Left renal cortex interstitium (tissue), 4 donors: ENCODE measurements at regions not wholly inside any gene's neighbourhood (a gene's known extent, or its start where the extent isn't known, plus 50 kb on each side); places are given as distances from the start of the nearest gene placed in this dataset.
"Not testable (repeated sequence)": the region's sequence is repeated elsewhere in the genome, so short reads cannot be mapped to it uniquely, and the experiment has no call there.

ENCODE experiments used
- DNase-seq, 4 donors: peaks; one replicate each; pipeline ENCODE4 v3.0.0-alpha.2; 2013; ENCODE audit warnings: low read depth in 4 of 4, low spot score in 2 of 4, missing footprints in 1 of 4

DNA sequence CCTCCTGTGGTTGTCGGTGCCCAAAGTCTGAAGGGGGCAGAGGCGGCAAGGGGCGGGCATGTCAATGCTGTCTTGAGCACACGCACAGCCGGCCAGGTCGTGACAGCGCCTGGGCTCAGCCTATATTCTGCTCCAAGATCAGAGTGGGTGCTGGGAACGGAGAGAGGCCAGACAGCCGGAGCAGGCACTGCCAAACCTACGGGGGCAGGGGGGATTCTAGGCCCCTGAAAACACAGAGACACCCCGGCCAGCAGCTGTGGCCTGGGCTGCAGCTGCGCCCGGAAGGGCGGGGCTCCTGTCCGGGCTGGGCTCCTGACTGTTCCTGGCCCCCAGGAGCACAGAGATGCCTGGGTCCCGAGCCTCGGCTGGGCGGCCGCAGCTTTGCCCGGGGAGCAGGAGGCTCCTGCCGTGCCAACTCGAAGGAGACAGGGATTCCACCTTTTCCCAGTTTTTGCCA, 2662.9 kb upstream of the PCDH20 start:
- DNase-seq = no peak

GRCh38 chr13:64078025-64078424, 2662.4 kb upstream of the PCDH20 start:
- DNase-seq = no peak

- not testable (repeated sequence) for DNase-seq
Measured at GRCh38 chr13:64077132-64077835, 2661.6 kb upstream of the PCDH20 start.

DNA sequence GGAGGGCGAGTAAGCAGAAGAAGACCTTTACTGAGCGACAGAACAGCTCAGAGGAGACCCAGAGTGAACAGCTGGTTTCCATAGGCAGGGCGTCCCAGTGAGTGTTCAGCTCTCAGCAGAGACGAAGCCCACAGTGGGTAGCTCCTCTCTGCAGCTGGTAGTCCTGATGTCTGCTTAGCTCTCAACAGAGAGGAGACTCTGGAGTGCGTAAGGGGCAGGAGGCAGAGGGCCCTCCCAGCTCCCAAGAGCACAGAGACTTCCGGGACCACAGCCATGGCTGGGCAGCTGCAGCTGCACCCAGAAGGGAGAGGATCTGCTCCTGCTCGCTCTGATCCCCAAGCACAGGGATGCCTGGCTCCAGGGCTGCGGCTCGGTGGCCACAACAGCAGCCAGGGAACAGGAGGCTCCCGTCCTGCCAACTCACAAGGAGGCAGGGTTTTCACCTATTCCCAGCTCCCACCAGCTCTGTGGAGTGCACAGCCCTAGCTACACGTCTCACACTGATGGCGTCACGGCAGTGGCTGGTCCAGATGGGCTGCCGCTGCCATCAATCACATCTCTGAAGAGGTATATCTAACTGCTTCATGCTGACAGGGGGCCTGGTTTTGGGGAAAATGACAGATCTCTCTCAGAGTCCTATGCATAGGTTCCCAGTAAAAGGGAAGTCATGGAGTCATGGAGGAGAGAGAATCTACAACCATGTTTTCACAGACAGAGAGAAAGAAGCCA, 2660.1 kb upstream of the PCDH20 start:
- no peak for DNase-seq

DNA sequence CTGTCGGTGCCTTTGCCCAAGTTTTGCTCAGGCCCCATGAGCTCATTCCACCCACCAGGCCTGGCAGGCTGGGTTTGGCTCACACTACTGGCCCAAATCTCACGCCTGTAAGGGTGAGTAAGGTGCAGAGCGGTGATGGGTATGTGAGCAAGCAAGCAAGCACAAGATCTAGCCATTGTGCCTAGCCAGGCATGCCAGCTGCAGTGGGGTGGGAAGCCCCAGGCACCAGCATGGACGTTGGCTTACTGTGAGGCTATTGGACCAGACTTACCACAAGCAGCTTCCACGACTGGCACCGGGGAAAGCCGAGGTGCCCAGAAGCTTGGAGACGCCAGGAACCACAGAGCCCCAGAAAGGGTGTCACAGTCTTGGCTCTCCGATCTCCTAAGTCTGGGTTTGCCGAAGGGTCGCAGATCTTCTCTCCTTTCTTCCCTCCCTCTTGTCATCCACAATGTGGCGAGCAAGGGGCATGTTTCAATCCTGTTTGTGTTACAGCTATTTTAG, 2659.4 kb upstream of the PCDH20 start:
- DNase-seq = no peak

DNA sequence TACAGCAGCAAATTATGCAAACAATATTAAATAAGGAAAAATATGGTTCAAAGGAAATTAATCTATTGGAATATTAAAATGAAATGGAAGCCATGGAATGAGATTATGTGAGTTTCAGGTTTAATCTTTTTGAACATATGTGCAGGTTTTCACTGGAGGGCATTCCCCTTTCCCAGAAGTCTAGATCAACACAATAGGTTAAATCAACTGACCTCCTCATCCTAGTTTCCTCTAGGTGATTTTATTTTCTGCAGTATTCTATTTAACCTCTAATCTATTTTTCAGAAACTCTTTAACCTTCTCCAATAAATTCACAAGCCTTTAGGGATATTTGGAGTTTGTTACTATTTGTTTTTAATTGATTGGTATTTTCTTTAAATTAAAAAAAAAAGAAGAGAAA, 2657.6 kb upstream of the PCDH20 start:
- DNase-seq = no peak

GRCh38 chr13:64071352-64071751, 2655.7 kb upstream of the PCDH20 start:
- no peak for DNase-seq

GRCh38 chr13:64069892-64070291, 2654.2 kb upstream of the PCDH20 start:
- no peak for DNase-seq

DNA sequence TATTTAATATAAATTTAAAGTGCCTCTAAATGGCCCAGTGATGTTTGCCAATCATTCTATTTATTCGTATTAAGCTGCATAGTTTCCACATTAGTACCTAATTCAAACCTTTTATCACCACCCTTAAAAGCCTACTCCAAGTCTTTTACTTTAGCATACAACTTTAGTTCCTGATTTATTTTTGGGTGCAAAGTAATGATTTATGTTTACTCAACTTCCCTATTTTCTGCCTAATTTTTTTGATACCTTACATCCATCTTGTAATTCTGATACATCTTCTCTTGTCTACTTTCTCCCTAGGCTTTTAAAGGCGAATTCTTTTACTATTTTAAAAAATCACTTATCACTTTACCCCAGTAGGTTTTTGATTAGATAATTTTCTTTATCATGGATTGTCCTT, 2651.1 kb upstream of the PCDH20 start:
- no peak for DNase-seq

- DNase-seq = no peak
Measured at GRCh38 chr13:64061649-64062048, 2646.0 kb upstream of the PCDH20 start.

- DNase-seq = no peak
Measured at GRCh38 chr13:64057372-64058020, 2641.8 kb upstream of the PCDH20 start.

DNA sequence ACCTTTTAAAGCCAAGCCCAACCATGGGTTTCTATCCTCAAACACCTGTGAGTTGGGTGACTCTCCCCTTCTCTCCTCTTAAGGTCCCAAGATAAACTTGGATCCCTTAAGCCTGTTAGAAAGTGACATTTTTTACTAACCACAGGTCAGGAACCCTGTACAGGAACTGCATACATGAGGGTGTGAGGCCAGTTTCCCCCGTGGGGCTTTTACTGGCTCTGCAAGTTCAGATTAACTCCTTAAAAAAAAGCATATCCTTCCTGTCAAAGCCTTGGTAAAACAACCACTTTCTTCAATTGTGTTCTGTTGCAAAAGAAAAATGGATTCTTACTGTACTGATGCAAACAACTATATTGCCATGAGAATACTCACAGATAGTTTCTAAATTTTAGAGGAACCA, 2638.7 kb upstream of the PCDH20 start:
- no peak for DNase-seq

DNA sequence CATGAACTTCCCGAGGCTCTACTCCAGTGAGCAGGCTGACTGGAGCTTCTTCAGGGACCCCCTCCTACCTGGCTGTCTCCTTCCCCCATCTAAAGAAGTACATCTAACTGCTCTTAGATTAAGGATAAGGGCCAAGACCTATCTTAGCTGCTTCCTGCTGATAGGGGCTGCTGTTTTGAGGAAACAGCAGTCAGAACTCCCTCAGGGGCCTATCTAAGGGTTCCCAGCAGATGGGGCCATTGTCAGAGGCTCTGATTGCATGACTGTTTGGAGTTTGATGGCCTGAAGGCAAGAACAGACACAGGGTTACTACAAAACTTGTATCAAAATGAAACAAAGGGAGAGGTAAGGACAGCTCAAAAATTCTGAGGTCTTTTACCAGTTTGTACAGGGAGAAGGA, 2636.9 kb upstream of the PCDH20 start:
- DNase-seq = no peak

- no peak for DNase-seq
Measured at GRCh38 chr13:64051278-64051677, 2635.6 kb upstream of the PCDH20 start.

GRCh38 chr13:64041296-64041695, 2625.6 kb upstream of the PCDH20 start:
- DNase-seq = no peak

GRCh38 chr13:64033921-64034320, 2618.3 kb upstream of the PCDH20 start:
- DNase-seq = no peak

GRCh38 chr13:64029343-64030093, 2613.9 kb upstream of the PCDH20 start:
- DNase-seq = no peak

DNA sequence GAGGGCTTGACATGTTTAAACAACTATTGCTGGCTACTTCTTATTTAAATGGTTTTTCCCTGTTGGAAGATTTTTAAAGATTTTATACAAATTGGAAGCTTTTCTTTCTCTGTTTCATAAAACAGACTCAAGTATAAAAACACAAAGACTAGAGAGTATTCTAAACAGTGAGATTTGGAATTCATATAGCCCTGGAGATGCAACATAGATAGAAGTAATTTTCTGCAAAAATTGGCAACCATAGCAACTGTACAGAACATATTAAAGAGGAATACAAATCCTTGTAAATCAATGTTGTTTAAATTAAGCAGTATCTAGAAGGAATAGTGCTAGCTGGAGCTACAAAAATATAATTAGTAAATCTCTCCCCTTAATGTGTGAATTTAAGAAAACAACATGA, 2612.9 kb upstream of the PCDH20 start:
- no peak for DNase-seq

GRCh38 chr13:64020126-64020525, 2604.5 kb upstream of the PCDH20 start:
- DNase-seq = no peak

GRCh38 chr13:64007339-64007738, 2591.7 kb upstream of the PCDH20 start:
- no peak for DNase-seq

DNA sequence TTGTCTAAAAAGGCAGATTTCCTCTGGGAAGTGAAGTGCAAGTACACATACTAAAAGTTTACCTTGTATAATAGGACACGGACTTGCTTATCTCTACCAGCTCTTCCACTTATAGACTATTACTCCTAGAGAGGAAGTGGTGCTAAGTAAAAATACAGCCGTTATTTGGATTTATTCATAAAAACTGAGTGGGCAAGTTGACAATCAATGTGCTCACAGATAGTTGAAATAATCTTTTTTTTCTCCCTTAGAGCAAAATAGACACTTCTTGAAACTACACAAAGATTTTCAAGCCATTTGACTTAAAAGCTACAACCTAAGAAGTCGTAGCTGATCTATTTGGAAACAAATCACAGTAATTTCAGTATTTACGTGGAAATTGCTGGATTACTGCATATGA, 2584.7 kb upstream of the PCDH20 start:
- no peak for DNase-seq
